Left renal cortex interstitium (tissue), 4 donors: ENCODE measurements at regions not wholly inside any gene's neighbourhood (a gene's known extent, or its start where the extent isn't known, plus 50 kb on each side); places are given as distances from the start of the nearest gene placed in this dataset.

Experiments used
- DNase-seq, 4 donors: peaks; one replicate each; pipeline ENCODE4 v3.0.0-alpha.2; 2013; ENCODE audit warnings: low read depth in 4 of 4, low spot score in 2 of 4, missing footprints in 1 of 4

GRCh38 chr4:20575486-20575885 is 124.8 kb upstream of the PACRGL start:
- DNase-seq, result no peak

- DNase-seq, result no peak
Measured at GRCh38 chr4:20576861-20577260, 123.4 kb upstream of the PACRGL start.

DNA sequence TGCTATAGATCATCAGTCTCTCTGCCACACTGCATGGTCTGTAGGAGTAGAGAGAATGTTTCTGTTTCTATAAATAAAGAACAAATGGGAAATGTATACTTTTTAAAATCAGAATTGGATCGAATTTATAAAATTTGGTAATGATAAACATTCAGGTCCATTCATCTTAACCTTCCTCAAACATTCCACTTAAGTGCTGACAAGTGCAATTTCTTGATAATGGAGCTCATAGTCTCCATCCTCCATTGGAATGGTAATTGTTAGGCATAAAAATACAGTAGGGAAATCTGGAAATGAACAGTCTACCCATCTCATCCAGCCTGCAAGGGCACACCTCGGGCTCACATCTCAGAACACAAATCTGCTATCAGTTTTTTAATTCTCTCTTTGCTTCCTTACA is 122.6 kb upstream of the PACRGL start:
- DNase-seq, result no peak

DNA sequence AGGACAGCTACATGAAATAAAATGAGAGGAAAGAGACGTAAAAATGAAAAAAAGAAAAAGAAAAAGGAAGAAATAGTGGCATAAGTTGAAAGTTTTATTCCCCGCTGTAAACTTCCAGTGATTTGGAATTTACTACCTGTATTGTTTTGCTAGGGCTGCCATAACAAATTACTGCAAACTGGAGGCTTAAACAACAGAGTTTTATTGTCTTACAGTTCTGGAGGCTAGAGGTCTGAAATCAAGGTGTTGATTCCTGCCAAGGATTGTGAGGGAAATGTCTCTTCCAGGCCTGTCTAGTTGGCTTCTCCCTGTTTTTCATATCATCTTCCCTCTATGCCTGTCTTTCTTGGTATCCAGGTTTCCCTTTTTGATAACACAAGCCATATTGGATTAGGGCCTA is 119.4 kb upstream of the PACRGL start:
- DNase-seq, result no peak

GRCh38 chr4:20589436-20589835 is 110.8 kb upstream of the PACRGL start:
- no peak for DNase-seq

- DNase-seq, result no peak
Measured at GRCh38 chr4:20590849-20591248, 109.4 kb upstream of the PACRGL start.

DNA sequence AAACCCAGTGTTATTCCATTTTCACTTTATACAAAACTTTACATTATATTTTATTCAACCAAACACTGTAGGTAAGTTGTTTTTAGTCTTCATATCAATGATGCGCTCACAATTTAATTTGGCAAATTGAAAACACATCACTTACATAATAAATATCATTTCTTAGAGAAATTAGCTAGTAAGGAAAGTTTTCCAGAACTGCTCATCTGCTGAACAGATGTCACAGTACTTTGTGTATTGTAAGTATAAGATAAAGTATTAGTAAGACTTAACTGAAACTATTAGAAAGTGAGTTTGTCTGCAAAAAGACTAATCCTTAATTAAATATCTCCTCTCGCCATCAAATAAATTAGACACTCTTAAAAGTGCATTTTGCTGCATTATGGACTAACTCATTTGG is 108.7 kb upstream of the PACRGL start:
- no peak for DNase-seq

- peak in 1 of 4 donors; percentile 28 for DNase-seq
Measured at GRCh38 chr4:20592013-20592412, 108.2 kb upstream of the PACRGL start.

GRCh38 chr4:20592663-20593062 is 107.6 kb upstream of the PACRGL start:
- DNase-seq, result no peak

DNA sequence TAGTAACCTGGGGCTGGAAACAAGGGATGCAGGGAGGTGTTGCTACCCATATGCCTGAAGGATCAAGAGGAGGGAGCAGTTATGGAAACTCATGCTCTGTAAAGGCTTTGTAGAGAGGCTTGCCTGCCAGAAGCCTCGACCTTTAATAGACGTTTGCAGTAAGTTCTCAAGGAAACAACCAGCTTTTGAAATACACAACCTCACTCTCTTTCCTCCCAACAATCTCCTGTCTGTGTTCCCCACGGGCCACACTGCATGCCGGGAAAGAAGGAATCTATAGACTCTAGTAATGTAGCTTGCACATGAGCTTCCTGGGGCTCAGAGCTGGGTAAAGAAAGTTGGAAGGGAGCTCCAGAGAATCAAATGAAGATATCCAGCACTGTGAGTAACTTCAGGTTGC is 101.6 kb upstream of the PACRGL start:
- no peak for DNase-seq

DNA sequence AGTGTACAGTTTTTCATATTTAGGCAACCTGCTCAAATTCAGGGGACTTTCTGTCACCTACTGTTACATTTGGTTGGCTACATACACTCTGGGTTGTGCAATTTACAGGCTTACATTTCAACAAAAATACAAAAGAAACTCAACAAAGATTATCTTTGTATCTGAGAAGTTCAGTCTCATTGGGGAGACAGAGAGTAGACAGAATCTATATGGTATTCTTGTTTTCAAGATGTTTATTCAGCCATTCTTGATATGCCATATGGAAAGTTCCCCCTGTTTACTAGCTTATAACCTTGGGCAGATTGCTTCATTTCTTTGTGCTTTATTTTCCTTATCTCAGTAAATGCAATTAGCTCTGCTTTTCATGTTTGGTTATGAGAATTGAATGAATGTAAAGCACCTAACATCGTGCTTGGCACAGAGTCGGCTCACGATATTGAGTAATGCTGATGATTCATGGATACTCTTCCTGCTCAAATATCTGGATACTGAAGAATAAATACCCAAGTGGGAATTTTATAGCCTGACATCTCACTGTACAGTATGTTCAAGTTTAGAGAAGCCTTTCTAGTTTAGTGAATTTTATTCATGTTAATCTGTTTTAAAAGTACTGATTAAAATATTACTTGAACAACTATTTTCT is 96.5 kb upstream of the PACRGL start:
- no peak for DNase-seq

DNA sequence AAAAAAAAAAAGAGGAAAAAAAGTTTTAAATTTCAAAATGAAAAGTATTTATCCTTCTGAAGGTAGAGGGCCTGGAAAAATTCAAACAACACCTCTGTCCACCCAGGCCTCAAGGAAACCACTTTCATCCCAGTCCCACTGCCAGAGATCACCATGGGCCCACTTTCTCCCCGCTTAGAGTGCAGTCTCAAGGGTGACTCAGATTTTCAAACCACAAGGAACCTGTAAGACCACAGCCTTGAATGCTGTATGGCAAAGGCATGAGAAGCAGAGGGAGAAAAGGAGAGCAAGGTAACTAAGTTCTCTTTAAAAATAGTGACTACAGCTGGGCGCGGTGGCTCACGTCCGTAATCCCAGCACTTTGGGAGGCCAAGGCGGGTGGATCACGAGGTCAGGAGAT is 87.9 kb upstream of the PACRGL start:
- no peak for DNase-seq

- no peak for DNase-seq
Measured at GRCh38 chr4:20614816-20615215, 85.4 kb upstream of the PACRGL start.

DNA sequence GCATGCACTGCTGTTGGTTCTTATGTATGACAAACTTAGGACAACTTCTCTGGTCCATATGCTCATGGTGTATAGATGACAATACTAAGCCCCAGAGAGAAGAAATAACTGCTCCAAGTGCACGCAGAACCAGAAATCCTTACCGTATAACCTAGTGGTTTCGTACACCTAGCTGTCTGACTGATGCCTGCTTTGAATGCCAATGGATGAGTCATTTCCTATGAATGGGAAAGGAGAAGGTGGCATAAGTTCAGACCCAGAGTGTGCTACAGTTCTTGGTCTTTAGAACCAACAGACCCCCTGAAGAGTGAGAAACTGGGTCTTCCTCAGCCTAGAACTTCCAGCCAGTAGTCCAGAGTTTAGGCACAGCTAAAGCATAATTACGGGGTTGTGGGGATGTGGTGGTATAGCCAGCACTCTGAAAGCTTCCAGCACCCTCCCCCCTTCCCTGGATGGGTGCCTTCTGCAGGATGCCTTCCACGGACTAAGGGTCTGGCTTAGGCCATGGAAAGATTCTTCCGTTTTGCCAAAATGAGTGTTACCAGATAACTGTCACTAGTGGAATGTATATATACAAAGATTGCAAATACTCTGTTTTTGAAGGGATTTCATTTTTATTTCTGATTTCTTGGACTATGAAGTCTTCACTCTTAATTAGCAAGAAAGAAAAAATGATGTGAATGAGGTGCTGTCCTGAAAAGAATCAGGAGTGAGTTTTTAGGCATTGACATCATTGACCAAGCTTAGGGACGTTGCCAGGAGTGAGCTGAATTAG is 84.6 kb upstream of the PACRGL start:
- DNase-seq, result no peak

GRCh38 chr4:20616313-20616712 is 83.9 kb upstream of the PACRGL start:
- no peak for DNase-seq

DNA sequence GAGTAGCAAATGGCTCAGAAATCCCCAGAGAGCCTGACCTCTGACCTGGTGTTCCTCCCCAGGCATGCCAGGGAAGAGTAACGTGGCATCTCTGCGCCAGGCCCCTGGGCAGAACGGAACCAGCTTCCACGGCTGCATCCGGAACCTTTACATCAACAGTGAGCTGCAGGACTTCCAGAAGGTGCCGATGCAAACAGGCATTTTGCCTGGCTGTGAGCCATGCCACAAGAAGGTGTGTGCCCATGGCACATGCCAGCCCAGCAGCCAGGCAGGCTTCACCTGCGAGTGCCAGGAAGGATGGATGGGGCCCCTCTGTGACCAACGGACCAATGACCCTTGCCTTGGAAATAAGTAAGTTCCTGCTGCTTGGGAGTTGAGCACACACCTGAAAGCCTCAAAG is 83.4 kb upstream of the PACRGL start:
- no peak for DNase-seq

GRCh38 chr4:20617678-20618396 is 82.4 kb upstream of the PACRGL start:
- peak in 2 of 4 donors; percentile 48 to 70 for DNase-seq

GRCh38 chr4:20618731-20619130 is 81.5 kb upstream of the PACRGL start:
- no peak for DNase-seq

DNA sequence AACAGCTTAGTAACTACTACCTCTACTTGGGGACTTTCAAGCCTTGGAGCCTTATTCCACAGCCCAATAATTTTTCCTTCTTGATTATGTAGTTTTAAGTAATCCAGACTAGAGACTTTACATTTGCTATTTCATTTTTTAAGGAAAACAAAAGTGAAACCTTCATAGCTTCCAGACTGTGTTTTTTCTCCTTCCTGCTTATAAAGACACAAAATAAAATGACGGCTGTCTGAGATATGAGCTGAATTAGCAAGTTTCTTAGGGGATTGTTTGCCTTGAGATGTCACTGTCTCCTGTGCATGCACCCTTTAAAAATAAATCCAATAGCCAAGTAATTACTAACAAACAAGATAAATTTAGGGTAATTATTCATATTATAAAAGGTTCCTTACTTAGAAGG is 78.8 kb upstream of the PACRGL start:
- no peak for DNase-seq

DNA sequence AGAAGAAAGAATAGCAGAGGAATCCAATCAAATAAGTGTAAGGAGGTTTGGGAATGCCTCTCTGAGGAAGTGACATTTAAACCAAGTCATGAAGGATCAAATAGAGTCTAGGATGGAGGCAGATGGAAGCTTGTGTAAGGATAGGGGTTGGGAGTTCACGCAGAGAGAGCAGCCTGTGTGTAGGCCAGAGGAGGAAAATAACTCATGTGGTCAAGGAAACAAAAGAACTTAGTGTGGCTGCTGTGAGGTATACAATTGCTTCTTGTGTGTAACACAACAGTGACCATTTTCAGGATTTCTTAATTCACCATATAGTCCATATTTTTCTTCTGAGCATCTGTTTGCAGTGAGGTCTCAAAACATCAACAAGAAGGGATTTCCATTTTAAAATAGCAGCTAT is 77.6 kb upstream of the PACRGL start:
- DNase-seq, result no peak

- DNase-seq, result no peak
Measured at GRCh38 chr4:20623939-20624338, 76.3 kb upstream of the PACRGL start.
